Brain microvascular endothelial cell (primary cell): ENCODE measurements at regions not wholly inside any gene's neighbourhood (a gene's known extent, or its start where the extent isn't known, plus 50 kb on each side); places are given as distances from the start of the nearest gene placed in this dataset.

ENCODE experiments used
- DNase-seq: peaks from one replicate; pipeline ENCODE4 v3.0.0-alpha.2; 2020
- H3K27ac ChIP-seq: fragments of 250-450 bp; sonication (Bioruptor Pico); 2 replicates; pipeline ENCODE4 v1.5.1; 2020; ENCODE audit warnings: mild to moderate bottlenecking, moderate library complexity
- H3K27me3 ChIP-seq: fragments of 250-450 bp; sonication (Bioruptor Pico); replicated peaks from 2 replicates; pipeline ENCODE4 v1.5.1; 2020; ENCODE audit warnings: mild to moderate bottlenecking
- H3K36me3 ChIP-seq: fragments of 250-450 bp; sonication (Bioruptor Pico); replicated peaks from 2 replicates; pipeline ENCODE4 v1.5.1; 2020; ENCODE audit warnings: mild to moderate bottlenecking
- H3K4me3 ChIP-seq: 2 replicates; pipeline ENCODE4 v1.5.1; 2011; ENCODE audit warnings: low read depth, mild to moderate bottlenecking, control low read depth, low read length, moderate library complexity
- in situ Hi-C: cut with HindIII; loops from 2 replicates; pipeline ENCODE4 v1.10.0; 2017; ENCODE audit warnings: low sequenced_read_pairs, low pct_ligation_motif_present
- TF ChIP-seq, protein P1 (sequence below): IDR thresholded peaks from 2 replicates; pipeline ENCODE4 v1.5.1; 2011; ENCODE audit warnings: low read depth, mild to moderate bottlenecking, moderate library complexity, low read length, control low read depth, inconsistent platforms; ENCODE audit errors: missing control alignments

DNA sequence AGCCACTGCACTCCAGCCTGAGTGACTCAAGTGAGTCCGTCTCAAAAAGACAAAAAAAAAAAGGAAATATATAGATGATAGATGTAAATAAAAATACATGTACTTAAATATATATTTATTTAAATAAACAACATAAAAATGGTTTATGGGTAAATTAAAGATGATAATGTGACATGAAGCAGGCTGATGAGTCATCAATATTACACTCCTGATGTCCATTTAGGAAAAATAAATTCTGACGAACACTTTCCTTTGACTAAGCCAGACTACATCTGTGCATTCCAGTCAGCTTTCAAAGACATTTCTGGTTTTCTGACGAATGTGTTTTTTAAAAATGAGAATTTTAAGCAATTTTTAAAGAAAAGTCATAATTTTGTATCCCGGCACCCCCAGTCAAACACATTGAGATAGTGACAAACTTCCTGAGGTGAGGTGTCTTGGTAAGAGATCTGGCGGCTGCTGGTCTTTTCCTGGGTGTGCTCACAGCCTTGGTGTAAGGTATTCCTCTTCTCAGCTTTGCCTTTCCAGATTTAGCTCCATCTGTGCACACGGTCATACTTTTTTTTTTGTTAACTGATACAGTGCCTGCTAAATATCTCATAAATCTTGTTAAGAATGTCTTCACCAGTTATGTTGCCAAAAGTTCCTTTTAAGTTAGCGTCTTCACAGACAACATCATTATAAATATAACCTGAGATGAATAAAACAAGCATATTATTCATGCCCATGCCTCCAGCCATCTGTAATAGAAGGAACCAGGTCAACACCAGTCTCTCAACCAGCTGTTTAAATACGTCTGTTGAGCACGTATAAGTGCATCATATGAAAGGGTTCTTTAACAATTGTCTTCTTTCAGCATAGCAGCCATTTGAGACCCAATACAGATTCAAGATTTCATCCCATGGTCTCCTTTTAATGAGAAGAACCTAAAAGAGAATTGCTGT lies 214.5 kb upstream of the PLD5 start:
- Histone ChIP-seq H3K27me3 (no peaks in the 10 kb centered on the region), H3K4me3 (no peak overlapping the region), H3K36me3 (no peaks in the 10 kb centered on the region), H3K27ac (no peak overlapping the region)
- in situ Hi-C loops: no loop called here
- no peak for DNase-seq
- TF ChIP-seq, protein P1, sequence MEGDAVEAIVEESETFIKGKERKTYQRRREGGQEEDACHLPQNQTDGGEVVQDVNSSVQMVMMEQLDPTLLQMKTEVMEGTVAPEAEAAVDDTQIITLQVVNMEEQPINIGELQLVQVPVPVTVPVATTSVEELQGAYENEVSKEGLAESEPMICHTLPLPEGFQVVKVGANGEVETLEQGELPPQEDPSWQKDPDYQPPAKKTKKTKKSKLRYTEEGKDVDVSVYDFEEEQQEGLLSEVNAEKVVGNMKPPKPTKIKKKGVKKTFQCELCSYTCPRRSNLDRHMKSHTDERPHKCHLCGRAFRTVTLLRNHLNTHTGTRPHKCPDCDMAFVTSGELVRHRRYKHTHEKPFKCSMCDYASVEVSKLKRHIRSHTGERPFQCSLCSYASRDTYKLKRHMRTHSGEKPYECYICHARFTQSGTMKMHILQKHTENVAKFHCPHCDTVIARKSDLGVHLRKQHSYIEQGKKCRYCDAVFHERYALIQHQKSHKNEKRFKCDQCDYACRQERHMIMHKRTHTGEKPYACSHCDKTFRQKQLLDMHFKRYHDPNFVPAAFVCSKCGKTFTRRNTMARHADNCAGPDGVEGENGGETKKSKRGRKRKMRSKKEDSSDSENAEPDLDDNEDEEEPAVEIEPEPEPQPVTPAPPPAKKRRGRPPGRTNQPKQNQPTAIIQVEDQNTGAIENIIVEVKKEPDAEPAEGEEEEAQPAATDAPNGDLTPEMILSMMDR: no peak

DNA sequence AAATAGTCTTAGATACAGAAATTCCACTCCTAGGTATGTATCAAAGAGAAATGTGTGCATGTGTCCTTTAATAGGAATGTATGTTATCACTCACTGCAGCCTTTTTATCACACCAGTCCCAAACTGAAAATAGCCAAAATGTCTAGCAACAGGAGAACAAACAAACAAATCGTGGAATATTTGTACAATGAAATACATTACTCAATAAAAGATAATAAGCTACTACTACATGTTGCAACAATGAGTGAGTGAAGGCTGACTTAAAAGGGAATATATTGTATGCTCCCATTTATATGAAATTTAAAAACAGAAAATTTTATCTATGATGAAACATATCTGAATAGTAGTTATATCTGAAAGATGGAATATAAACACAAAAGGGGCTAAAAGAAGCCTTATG lies 212.1 kb upstream of the PLD5 start:
- TF ChIP-seq, protein P1: no peak
- Histone ChIP-seq H3K36me3 (no peaks in the 10 kb centered on the region), H3K27me3 (no peaks in the 10 kb centered on the region), H3K4me3 (no peak overlapping the region), H3K27ac (no peak overlapping the region)
- in situ Hi-C loops: no loop called here
- no peak for DNase-seq

DNA sequence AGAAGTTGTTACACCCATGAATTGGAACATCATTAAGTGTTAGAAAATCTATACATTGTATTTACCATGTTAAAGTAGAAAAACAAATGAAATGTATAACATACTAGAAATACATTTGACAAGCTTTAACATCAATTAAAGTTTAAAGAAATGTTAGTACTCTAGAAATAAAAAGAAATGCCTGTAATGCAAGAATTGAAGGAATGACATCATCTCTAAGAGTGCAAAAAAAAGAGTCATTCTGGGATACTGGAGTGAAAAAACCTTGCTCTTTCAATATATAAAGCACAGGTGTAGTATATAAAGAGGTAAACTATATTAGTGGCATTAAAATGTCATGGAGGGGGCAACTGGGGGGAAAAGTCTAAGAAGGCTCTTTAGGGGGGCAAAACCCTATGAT lies 210.8 kb upstream of the PLD5 start:
- in situ Hi-C loops: no loop called here
- TF ChIP-seq, protein P1: no peak
- H3K27ac ChIP-seq: no peak overlapping the region
- H3K4me3 ChIP-seq: no peak overlapping the region
- H3K36me3 ChIP-seq: no peaks in the 10 kb centered on the region
- DNase-seq: no peak
- H3K27me3 ChIP-seq: no peaks in the 10 kb centered on the region

DNA sequence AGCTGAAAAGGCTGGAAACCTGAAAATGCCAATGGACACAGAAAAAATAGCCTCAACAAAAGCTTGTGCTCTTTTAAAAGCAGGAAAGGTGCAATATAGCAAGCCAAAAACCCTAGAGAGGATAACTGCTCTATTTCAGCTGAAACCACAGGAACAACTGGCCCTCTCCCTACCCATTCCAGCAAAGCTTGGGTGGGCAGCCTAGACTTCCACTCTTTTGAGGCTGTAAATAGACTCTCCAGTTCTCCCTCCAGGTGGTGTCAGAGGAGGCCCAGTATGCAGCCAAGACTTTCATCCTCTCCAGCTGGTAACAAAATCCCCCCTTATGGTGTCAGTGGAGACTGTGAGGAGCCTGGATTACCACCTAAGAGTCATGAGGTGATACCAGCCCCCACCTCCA lies 206.9 kb upstream of the PLD5 start:
- Histone ChIP-seq H3K36me3 (no peaks in the 10 kb centered on the region), H3K27ac (no peak overlapping the region), H3K27me3 (no peaks in the 10 kb centered on the region), H3K4me3 (no peak overlapping the region)
- in situ Hi-C loops: no loop called here
- TF ChIP-seq, protein P1: no peak
- no peak for DNase-seq

DNA sequence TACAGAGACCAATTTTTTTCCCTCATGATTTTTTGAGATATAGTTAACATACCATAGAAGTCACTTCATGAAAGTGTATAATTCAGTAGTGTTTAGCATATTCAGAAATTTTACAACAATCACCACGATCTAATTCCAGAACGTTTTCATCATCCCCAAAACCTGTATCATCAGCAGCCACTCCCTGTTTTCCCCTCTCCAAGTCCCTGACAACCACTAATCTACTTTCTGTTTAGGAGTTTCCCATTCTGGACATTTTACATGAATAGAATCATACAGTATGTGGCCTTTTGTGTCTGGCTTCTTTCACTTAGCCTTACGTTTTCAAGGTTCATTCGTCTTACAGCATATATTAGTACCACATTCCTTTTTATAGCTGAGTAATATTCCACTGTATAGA lies 204.2 kb upstream of the PLD5 start:
- in situ Hi-C loops: no loop called here
- no peak for DNase-seq
- H3K27ac ChIP-seq: no peak overlapping the region
- H3K36me3 ChIP-seq: no peaks in the 10 kb centered on the region
- TF ChIP-seq, protein P1: no peak
- no peak overlapping the region for H3K4me3 ChIP-seq
- no peaks in the 10 kb centered on the region for H3K27me3 ChIP-seq
